Transverse colon (tissue), 4 donors: ENCODE measurements at regions not wholly inside any gene's neighbourhood (a gene's known extent, or its start where the extent isn't known, plus 50 kb on each side); places are given as distances from the start of the nearest gene placed in this dataset.
"Not testable (repeated sequence)": the region's sequence is repeated elsewhere in the genome, so short reads cannot be mapped to it uniquely, and the experiment has no call there.

Source experiments
- DNase-seq: peaks from one replicate; pipeline ENCODE4 v3.0.0-alpha.2; 2019
- H3K27ac ChIP-seq, 4 donors: fragments of 200-600 bp; sonication (generic); 2 replicates each; pipeline ENCODE4 v1.5.1; 2016 to 2018; ENCODE audit warnings: inconsistent platforms in 4 of 4
- H3K27me3 ChIP-seq: fragments of 200-600 bp; sonication (generic); 2 replicates; pipeline ENCODE4 v1.5.1; 2017; ENCODE audit warnings: inconsistent platforms
- H3K36me3 ChIP-seq, 4 donors: fragments of 200-600 bp; sonication (generic); 2 replicates each; pipeline ENCODE4 v1.5.1; 2017 to 2019; ENCODE audit warnings: inconsistent platforms in 4 of 4
- H3K4me1 ChIP-seq, 4 donors: fragments of 200-600 bp; sonication (generic); 2 replicates each; pipeline ENCODE4 v1.5.1; 2017 to 2020; ENCODE audit warnings: inconsistent platforms in 4 of 4
- H3K4me3 ChIP-seq, 4 donors: fragments of 200-600 bp; sonication (generic); 1 replicate in 1 of 4; 2 replicates in 3 of 4; pipeline versions ENCODE4 v1.5.1 to v1.6.1; 2017 to 2019; ENCODE audit warnings: inconsistent platforms in 4 of 4
- H3K9me3 ChIP-seq, 2 donors: fragments of 200-600 bp; sonication (generic); 2 replicates each; pipeline ENCODE4 v1.5.1; 2017 to 2019; ENCODE audit warnings: inconsistent platforms in 2 of 2
- CTCF ChIP-seq, 5 experiments: fragments of 200-600 bp in 3 of 5; fragments of 450-650 bp in 2 of 5; sonication (generic) in 3 of 5; IDR thresholded peaks; 1 replicate in 2 of 5; 2 replicates in 3 of 5; pipeline ENCODE4 v1.5.1; 2016 to 2017; ENCODE audit warnings: antibody characterized with exemption in 5 of 5, inconsistent platforms in 3 of 5, mild to moderate bottlenecking in 2 of 5, moderate library complexity in 1 of 5
- EP300 ChIP-seq: sonication (generic); formaldehyde crosslinking; IDR thresholded peaks from one replicate; pipeline ENCODE4 v1.6.1; 2017; ENCODE audit warnings: antibody characterized with exemption, low read depth
- POLR2A ChIP-seq: fragments of 450-650 bp; IDR thresholded peaks from one replicate; pipeline ENCODE4 v1.6.1; 2016; ENCODE audit warnings: antibody characterized with exemption, mild to moderate bottlenecking, moderate library complexity
- POLR2AphosphoS5 ChIP-seq, 3 donors: sonication (generic); formaldehyde crosslinking; IDR thresholded peaks; one replicate each; pipeline ENCODE4 v1.6.1; 2016; ENCODE audit warnings: antibody characterized with exemption in 3 of 3
- WGBS, 2 donors: methylation state at CpG; one replicate each; pipeline ENCODE4 v1.1.5; 2018; ENCODE audit warnings: low coverage in 1 of 2; 5-methylcytosine and 5-hydroxymethylcytosine counted together
- in situ Hi-C, 4 donors: fragments of 200-750 bp; cut with MboI; loops; one replicate each; pipeline versions ENCODE4 v1.15.0 to v1.15.1; 2017; ENCODE audit warnings: low sequenced_read_pairs in 3 of 4, low pct_ligation_motif_present in 1 of 4, low pct_unique_long_range_greater_than_20kb in 1 of 4
- intact Hi-C: fragments of 100-400 bp; cut with DNase I; formaldehyde crosslinking; loops from one replicate; pipeline ENCODE4 v1.15.1; 2023; ENCODE audit warnings: low total_unique reads

GRCh38 chr17:70446446-70446845 is 277.1 kb downstream of the KCNJ2 start:
- TF ChIP-seq EP300 (no peak), POLR2AphosphoS5 (IDR thresholded peaks at IDR 0.05) (no peak), CTCF (IDR thresholded peaks at IDR 0.05) (no peak)
- intact Hi-C loops (no loop called here), in situ Hi-C loops (no loop called here)
- 89 to 100% methylated on average over 1 of the region's 1 CpG for WGBS, 2 donors
- no peaks in the 10 kb centered on the region for H3K36me3 ChIP-seq
- no peak overlapping the region for H3K4me3 ChIP-seq
- no peak overlapping the region for H3K27ac ChIP-seq
- DNase-seq = no peak
- no peaks in the 10 kb centered on the region for H3K9me3 ChIP-seq
- H3K4me1 ChIP-seq = no peaks in the 10 kb centered on the region
- no peaks in the 10 kb centered on the region for H3K27me3 ChIP-seq

GRCh38 chr17:70447588-70447987 is 278.3 kb downstream of the KCNJ2 start:
- no peak overlapping the region for H3K27ac ChIP-seq
- H3K4me3 ChIP-seq = no peak overlapping the region
- no peaks in the 10 kb centered on the region for H3K27me3 ChIP-seq
- intact Hi-C loops (no loop called here), in situ Hi-C loops (no loop called here)
- DNase-seq = no peak
- no peak for TF ChIP-seq POLR2A
- TF ChIP-seq EP300 = no peak
- no peak for TF ChIP-seq CTCF (IDR thresholded peaks at IDR 0.05)
- TF ChIP-seq POLR2AphosphoS5 (IDR thresholded peaks at IDR 0.05) = no peak
- no peaks in the 10 kb centered on the region for H3K36me3 ChIP-seq
- WGBS, 2 donors = 40 to 47% methylated on average over 2 of the region's 2 CpGs
- no peaks in the 10 kb centered on the region for H3K4me1 ChIP-seq
- no peaks in the 10 kb centered on the region for H3K9me3 ChIP-seq

- in situ Hi-C loops, intact Hi-C loops, H3K4me1 ChIP-seq, H3K9me3 ChIP-seq, H3K4me3 ChIP-seq, DNase-seq, H3K27me3 ChIP-seq, H3K27ac ChIP-seq, H3K36me3 ChIP-seq: not testable (repeated sequence)
- 91 to 100% methylated on average over 5 to 12 of the region's 12 CpGs for WGBS, 2 donors
These were observed 283.7 kb downstream of the KCNJ2 start for GRCh38 chr17:70453075-70453474.

GRCh38 chr17:70454377-70454776 is 285.0 kb downstream of the KCNJ2 start:
- intact Hi-C loops = no loop called here
- in situ Hi-C loops = no loop called here
- Histone ChIP-seq H3K4me1 (peaks cover 0 to 4% (median 0%) of the 10 kb centered on the region in 4 donors), H3K9me3 (no peaks in the 10 kb centered on the region), H3K27me3 (no peaks in the 10 kb centered on the region), H3K27ac (no peak overlapping the region), H3K4me3 (no peak overlapping the region), H3K36me3 (no peaks in the 10 kb centered on the region)
- WGBS, 2 donors = 35 to 52% methylated on average over 4 of the region's 4 CpGs
- TF ChIP-seq EP300 (no peak), POLR2AphosphoS5 (IDR thresholded peaks at IDR 0.05) (no peak), CTCF (IDR thresholded peaks at IDR 0.05) (no peak), POLR2A (no peak)
- no peak for DNase-seq

- H3K4me1 ChIP-seq = peaks cover 0 to 4% (median 0%) of the 10 kb centered on the region in 4 donors
These were observed 285.6 kb downstream of the KCNJ2 start for GRCh38 chr17:70454908-70455307.

More at GRCh38 chr17:70454908-70455307, 285.6 kb downstream of the KCNJ2 start:
- H3K4me3 ChIP-seq = no peak overlapping the region
- DNase-seq = no peak
- TF ChIP-seq CTCF (IDR thresholded peaks at IDR 0.05) (no peak), POLR2A (no peak), POLR2AphosphoS5 (IDR thresholded peaks at IDR 0.05) (no peak), EP300 (no peak)
- intact Hi-C loops = no loop called here
- no peaks in the 10 kb centered on the region for H3K36me3 ChIP-seq
- H3K9me3 ChIP-seq = no peaks in the 10 kb centered on the region
- H3K27me3 ChIP-seq = no peaks in the 10 kb centered on the region
- in situ Hi-C loops = no loop called here
- no peak overlapping the region for H3K27ac ChIP-seq
